ENCODE measurements at regions not wholly inside any gene's neighbourhood (a gene's known extent, or its start where the extent isn't known, plus 50 kb on each side); places are given as distances from the start of the nearest gene placed in this dataset.

DNA sequence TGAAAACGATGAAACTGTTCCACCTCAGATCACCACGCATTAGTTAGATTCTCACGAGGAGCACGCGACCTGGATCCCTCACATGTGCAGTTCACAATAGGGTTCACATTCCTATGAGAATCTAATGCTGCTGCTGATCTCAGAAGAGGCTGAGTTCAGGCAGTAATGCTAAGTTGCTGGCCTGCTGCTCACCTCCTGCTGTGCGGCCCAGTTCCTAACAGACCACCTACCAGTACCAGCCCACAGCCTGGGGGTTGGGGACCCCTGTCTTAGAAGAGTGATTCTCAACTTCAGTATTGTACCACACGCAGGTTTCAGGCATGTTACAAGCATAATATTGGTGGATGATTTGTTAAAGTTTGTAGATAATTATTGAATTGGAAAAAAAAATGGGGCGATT lies 182.7 kb downstream of the BLID start:
- TF ChIP-seq CTCF (IDR thresholded peaks at IDR 0.05), result no peak
- TF ChIP-seq ZFX (IDR thresholded peaks at IDR 0.05; ENCODE audit: borderline replicate concordance), result no peak

All from 22Rv1 (cell line).